ENCODE measurements at regions not wholly inside any gene's neighbourhood (a gene's known extent, or its start where the extent isn't known, plus 50 kb on each side); places are given as distances from the start of the nearest gene placed in this dataset.

GRCh38 chr21:18764720-18765119, 361.1 kb upstream of the TMPRSS15 start (continued):
- TF ChIP-seq AFF1 (IDR thresholded peaks at IDR 0.05; ENCODE audit: low read depth in 1 of 2, partially characterized antibody in 2 of 2) (no peak), NCOA6 (IDR thresholded peaks at IDR 0.05) (no peak), SNIP1 (IDR thresholded peaks at IDR 0.05; ENCODE audit: low read depth) (no peak), COPS2 (conservative IDR thresholded peaks at IDR 0.05) (no peak), ELF4 (CRISPR knock-in tag; IDR thresholded peaks at IDR 0.05) (no peak), CHAMP1 (IDR thresholded peaks at IDR 0.05) (no peak), KAT2B (IDR thresholded peaks at IDR 0.05; ENCODE audit: low read depth, low read length) (no peak)

Measured in K562 (cell line).